ENCODE measurements at regions not wholly inside any gene's neighbourhood (a gene's known extent, or its start where the extent isn't known, plus 50 kb on each side); places are given as distances from the start of the nearest gene placed in this dataset.

DNA sequence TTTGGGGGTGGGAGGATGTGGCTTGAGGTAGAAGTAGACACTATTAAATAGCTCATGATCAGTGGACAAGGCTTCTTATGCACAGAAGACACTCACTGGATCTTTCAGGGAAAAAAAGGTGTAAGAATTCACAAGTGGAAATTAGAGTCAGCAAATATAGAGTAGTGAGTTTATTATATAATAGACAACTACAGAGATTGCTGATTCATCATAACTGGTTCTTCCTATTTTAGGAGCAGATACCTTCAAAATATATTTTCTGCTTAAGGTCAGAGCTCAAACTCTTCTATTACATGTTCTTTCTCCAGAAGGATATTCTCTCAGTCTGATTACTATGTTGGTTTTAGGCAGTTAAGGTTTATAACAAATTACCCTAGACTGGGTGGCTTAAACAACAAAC, 646.9 kb upstream of the CDH7 start:
- no peaks in the 10 kb centered on the region for H3K36me3 ChIP-seq (ENCODE audit: control insufficient read depth, insufficient read depth, low read length)
- DNase-seq (ENCODE audit: extremely low read depth in 1 of 4, low spot score in 3 of 4) (no peak), FAIRE-seq (no peak), ATAC-seq (no peak)
- H3K27ac ChIP-seq (ENCODE audit: extremely low read depth, low read depth, low read length): no peak overlapping the region
- CTCF ChIA-PET (ENCODE audit: low intra/inter-chr PET ratio): interaction anchor here (0.7 kb wide), 1 partner anchor 15 kb away, joined by 3 read pairs; no protein-coding TSS in a partner anchor
- intact Hi-C loops (cut with micrococcal nuclease) (no loop called here), in situ Hi-C loops (cut with MboI) (no loop called here)
- H3K4me1 ChIP-seq (replicated peaks in 1 of 2; ENCODE audit: control insufficient read depth in 2 of 2, insufficient read depth in 2 of 2, low read length in 2 of 2): no peaks in the 10 kb centered on the region
- no peak overlapping the region for H3K4me3 ChIP-seq
- no peaks in the 10 kb centered on the region for H3K27me3 ChIP-seq (ENCODE audit: control insufficient read depth in 2 of 2, insufficient read depth in 2 of 2, low read length in 2 of 2)
- H4K20me1 ChIP-seq (replicated peaks; ENCODE audit: control insufficient read depth, insufficient read depth, low read length): no peaks in the 10 kb centered on the region
- no peak overlapping the region for H3K4me2 ChIP-seq (ENCODE audit: insufficient read depth, low read length)
- H3K9ac ChIP-seq (ENCODE audit: insufficient read depth in 1 of 2, low read depth in 2 of 2, low read length in 2 of 2): no peak overlapping the region
- no TSS peak for BruUV-seq (replicated peaks)
- H2AFZ ChIP-seq (ENCODE audit: low read depth, low read length): no peak overlapping the region
- TF ChIP-seq RFX7 (CRISPR knock-in tag; IDR thresholded peaks at IDR 0.05): no peak
- TF ChIP-seq STAT5B (CRISPR knock-in tag; IDR thresholded peaks at IDR 0.05): no peak
- TF ChIP-seq MAFG (tag; conservative IDR thresholded peaks at IDR 0.05): 0 out of 2 replicates have a peak, but pooled peaks have one; percentile 13
- no peak for TF ChIP-seq ZNF311 (CRISPR knock-in tag; IDR thresholded peaks at IDR 0.05)
- no peak for TF ChIP-seq MYNN (IDR thresholded peaks at IDR 0.05)
- no peak for TF ChIP-seq MYNN (CRISPR knock-in tag; IDR thresholded peaks at IDR 0.05)
- peak; percentile 31; the same call in 1 of the 2 replicates for TF ChIP-seq ZNF316 (IDR thresholded peaks at IDR 0.05)
- H3K79me2 ChIP-seq (ENCODE audit: control insufficient read depth, insufficient read depth, low read length): no peaks in the 10 kb centered on the region
- H3K9me3 ChIP-seq (replicated peaks; ENCODE audit: control insufficient read depth, insufficient read depth, low read depth, low read length): no peaks in the 10 kb centered on the region
- H3K9me1 ChIP-seq (ENCODE audit: control insufficient read depth, insufficient read depth, low read length): no peaks in the 10 kb centered on the region
- POLR2A ChIA-PET: no interaction called here

DNA sequence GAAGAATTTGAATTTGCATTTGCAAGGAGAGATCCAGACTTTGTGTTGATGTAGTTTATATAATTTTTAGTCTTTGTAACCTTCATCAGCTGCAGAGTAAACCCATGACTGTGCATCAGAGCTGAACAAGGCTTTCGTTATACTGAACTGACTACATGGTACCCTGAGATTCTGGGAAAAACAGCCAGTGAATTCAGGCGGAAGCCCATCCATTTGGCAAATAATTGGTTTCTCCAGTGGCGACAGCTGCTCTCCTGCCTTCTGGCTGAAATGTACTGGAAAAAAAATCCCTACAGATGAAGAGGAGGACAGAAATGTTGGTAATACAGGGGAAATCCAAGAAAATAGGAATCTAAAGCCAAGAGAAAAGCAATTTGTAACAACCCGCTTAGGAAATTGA, 657.5 kb upstream of the CDH7 start:
- no peak overlapping the region for H3K4me3 ChIP-seq
- no peaks in the 10 kb centered on the region for H4K20me1 ChIP-seq (replicated peaks; ENCODE audit: control insufficient read depth, insufficient read depth, low read length)
- POLR2A ChIA-PET: no interaction called here
- H3K27me3 ChIP-seq (ENCODE audit: control insufficient read depth in 2 of 2, insufficient read depth in 2 of 2, low read length in 2 of 2): no peaks in the 10 kb centered on the region
- no peak overlapping the region for H3K9ac ChIP-seq (ENCODE audit: insufficient read depth in 1 of 2, low read depth in 2 of 2, low read length in 2 of 2)
- H3K9me3 ChIP-seq (replicated peaks; ENCODE audit: control insufficient read depth, insufficient read depth, low read depth, low read length): no peaks in the 10 kb centered on the region
- H2AFZ ChIP-seq (ENCODE audit: low read depth, low read length): no peak overlapping the region
- CTCF ChIA-PET (ENCODE audit: low intra/inter-chr PET ratio): no interaction called here
- no peaks in the 10 kb centered on the region for H3K4me1 ChIP-seq (replicated peaks in 1 of 2; ENCODE audit: control insufficient read depth in 2 of 2, insufficient read depth in 2 of 2, low read length in 2 of 2)
- ATAC-seq: no peak
- no peak overlapping the region for H3K27ac ChIP-seq (ENCODE audit: extremely low read depth, low read depth, low read length)
- no peaks in the 10 kb centered on the region for H3K9me1 ChIP-seq (ENCODE audit: control insufficient read depth, insufficient read depth, low read length)
- no peak for FAIRE-seq
- H3K4me2 ChIP-seq (ENCODE audit: insufficient read depth, low read length): no peak overlapping the region
- no peak for DNase-seq (ENCODE audit: extremely low read depth in 1 of 4, low spot score in 3 of 4)
- 0% methylated on average over 4 of the region's 4 CpGs for WGBS (ENCODE audit: insufficient coverage, low coverage, missing lambda C conversion rate)
- no TSS peak for BruUV-seq (replicated peaks)
- in situ Hi-C loops (cut with MboI) (no loop called here), intact Hi-C loops (cut with micrococcal nuclease) (no loop called here)
- no peaks in the 10 kb centered on the region for H3K36me3 ChIP-seq (ENCODE audit: control insufficient read depth, insufficient read depth, low read length)
- H3K79me2 ChIP-seq (ENCODE audit: control insufficient read depth, insufficient read depth, low read length): no peaks in the 10 kb centered on the region
- TF ChIP-seq IFI16 (CRISPR knock-in tag; IDR thresholded peaks at IDR 0.05) (no peak), SP1 (CRISPR knock-in tag; IDR thresholded peaks at IDR 0.05) (no peak), ZBTB1 (CRISPR knock-in tag; IDR thresholded peaks at IDR 0.05; ENCODE audit: borderline replicate concordance, low read depth) (no peak), HMG20A (CRISPR knock-in tag; conservative IDR thresholded peaks at IDR 0.05) (no peak), ILF3 (IDR thresholded peaks at IDR 0.05; ENCODE audit: borderline replicate concordance) (no peak), KLF6 (CRISPR knock-in tag; IDR thresholded peaks at IDR 0.05; ENCODE audit: borderline replicate concordance) (no peak), SMARCB1 (IDR thresholded peaks at IDR 0.05; ENCODE audit: insufficient read length, low read depth) (no peak), MYBL2 (IDR thresholded peaks at IDR 0.05; ENCODE audit: low read depth) (no peak), MYBL2 (CRISPR knock-in tag; IDR thresholded peaks at IDR 0.05; ENCODE audit: borderline replicate concordance) (no peak), RB1 (IDR thresholded peaks at IDR 0.05; ENCODE audit: low read depth) (no peak), CEBPG (CRISPR knock-in tag; IDR thresholded peaks at IDR 0.05) (no peak), CEBPG (tag; conservative IDR thresholded peaks at IDR 0.05 in 1 of 2, IDR thresholded peaks at IDR 0.05 in 1 of 2) (no peak), MTA1 (IDR thresholded peaks at IDR 0.05; ENCODE audit: borderline replicate concordance) (no peak)

All from K562 (cell line).